H1 (cell line): ENCODE measurements at regions not wholly inside any gene's neighbourhood (a gene's known extent, or its start where the extent isn't known, plus 50 kb on each side); places are given as distances from the start of the nearest gene placed in this dataset.

Source experiments
- CTCF ChIA-PET: fragments of 300-600 bp; sonication (Branson Sonifier 250); formaldehyde crosslinking; loops from one replicate; lab custom pipeline; 2021; ENCODE audit not compliant: partially characterized antibody; lab: Charles Lee
- POLR2A ChIA-PET: fragments of 300-600 bp; sonication (Branson Sonifier 250); formaldehyde crosslinking; loops from one replicate; lab custom pipeline; 2021; ENCODE audit warnings: inconsistent platforms; ENCODE audit not compliant: partially characterized antibody; lab: Charles Lee
- DNase-seq, 2 experiments: peaks; one replicate each; pipeline versions ENCODE4 v3.0.0 to v3.0.0-alpha.2; 2010 to 2022; ENCODE audit warnings: low spot score in 2 of 2, low read depth in 1 of 2, mixed read lengths in 1 of 2
- FAIRE-seq: peaks from 2 replicates; lab custom pipeline; 2011; peaks lifted over from hg19 to GRCh38; lab: Jason Lieb, UNC
- H2AFZ ChIP-seq: 2 replicates; pipeline ENCODE4 v1.8.1; 2012; ENCODE audit warnings: low read length, inconsistent platforms
- H2AK5ac ChIP-seq: 2 replicates; pipeline ENCODE4 v1.6.1; 2013; ENCODE audit warnings: low read depth, low read length
- H2BK120ac ChIP-seq: replicated peaks from 2 replicates; pipeline ENCODE3; 2013; ENCODE audit warnings: low read depth, low read length, inconsistent platforms
- H2BK12ac ChIP-seq: 2 replicates; pipeline ENCODE4 v1.6.1; 2013; ENCODE audit warnings: low read depth, low read length
- H2BK15ac ChIP-seq: 2 replicates; pipeline ENCODE4 v1.6.1; 2013; ENCODE audit warnings: low read length
- H2BK20ac ChIP-seq: 2 replicates; pipeline ENCODE4 v1.6.1; 2013; ENCODE audit warnings: low read length
- H2BK5ac ChIP-seq: 2 replicates; pipeline ENCODE4 v1.6.1; 2013; ENCODE audit warnings: low read depth, low read length
- H3K14ac ChIP-seq: 2 replicates; pipeline ENCODE4 v1.6.1; 2013; ENCODE audit warnings: inconsistent platforms; ENCODE audit not compliant: insufficient read length
- H3K18ac ChIP-seq: 2 replicates; pipeline ENCODE4 v1.6.1; 2013; ENCODE audit warnings: low read length; ENCODE audit errors: extremely low read depth
- H3K23ac ChIP-seq: 2 replicates; pipeline ENCODE4 v1.6.1; 2013; ENCODE audit warnings: inconsistent platforms; ENCODE audit not compliant: insufficient read length
- H3K23me2 ChIP-seq: 2 replicates; pipeline ENCODE4 v1.6.1; 2013; ENCODE audit warnings: low read depth, low read length
- H3K27ac ChIP-seq: 2 replicates; pipeline ENCODE4 v1.6.1; 2011; ENCODE audit warnings: low read depth, low read length, inconsistent platforms
- H3K27me3 ChIP-seq, 4 experiments: replicated peaks in 1 of 4; 1 replicate in 1 of 4; 2 replicates in 3 of 4; pipeline versions ENCODE4 v1.6.1 to v1.8.1; 2011 to 2013; ENCODE audit warnings: low read length in 3 of 4, mild to moderate bottlenecking in 3 of 4, inconsistent platforms in 2 of 4, mixed read lengths in 2 of 4, moderate library complexity in 1 of 4; ENCODE audit not compliant: control insufficient read depth in 3 of 4, insufficient read depth in 3 of 4; ENCODE audit errors: extremely low read depth in 1 of 4
- H3K36me3 ChIP-seq, 4 experiments: 2 replicates each; pipeline versions ENCODE4 v1.6.1 to v1.8.1; 2011 to 2013; ENCODE audit warnings: mild to moderate bottlenecking in 4 of 4, low read length in 3 of 4, moderate library complexity in 2 of 4, control low read depth in 1 of 4, inconsistent platforms in 1 of 4; ENCODE audit not compliant: insufficient read depth in 4 of 4, control insufficient read depth in 2 of 4
- H3K4ac ChIP-seq: replicated peaks from 2 replicates; pipeline ENCODE3; 2013; ENCODE audit warnings: low read length, low read depth, mixed read lengths, inconsistent platforms; ENCODE audit not compliant: insufficient read length
- H3K4me1 ChIP-seq, 4 experiments: replicated peaks in 1 of 4; 1 replicate in 1 of 4; 2 replicates in 3 of 4; pipeline versions ENCODE4 v1.6.1 to v1.8.1; 2011 to 2013; ENCODE audit warnings: low read length in 3 of 4, inconsistent platforms in 2 of 4, mixed read lengths in 1 of 4; ENCODE audit not compliant: insufficient read depth in 4 of 4, control insufficient read depth in 3 of 4
- H3K4me2 ChIP-seq, 2 experiments: 2 replicates each; pipeline versions ENCODE4 v1.6.1 to v1.8.1; 2011 to 2013; ENCODE audit warnings: low read depth in 2 of 2, low read length in 2 of 2, control low read depth in 1 of 2, inconsistent platforms in 1 of 2, mild to moderate bottlenecking in 1 of 2; ENCODE audit not compliant: insufficient read depth in 1 of 2
- H3K4me3 ChIP-seq, 4 experiments: fragments of 200-600, 300-600 bp in 1 of 4; sonication (generic), shearing (Covaris generic), sonication (Bioruptor Twin) in 1 of 4; 2 replicates each; pipeline versions ENCODE4 v1.5.1 to v1.8.1; 2011 to 2016; ENCODE audit warnings: low read length in 4 of 4, low read depth in 3 of 4, control low read depth in 2 of 4, inconsistent platforms in 2 of 4, mild to moderate bottlenecking in 2 of 4, mixed read lengths in 1 of 4, moderate library complexity in 1 of 4; ENCODE audit not compliant: insufficient read depth in 2 of 4; ENCODE audit errors: extremely low read depth in 1 of 4
- H3K56ac ChIP-seq: replicated peaks from 2 replicates; pipeline ENCODE3; 2013; ENCODE audit warnings: low read depth, mild to moderate bottlenecking, mixed read lengths, low read length, inconsistent platforms; ENCODE audit not compliant: insufficient read length
- H3K79me1 ChIP-seq: 2 replicates; pipeline ENCODE4 v1.6.1; 2013; ENCODE audit warnings: low read depth, low read length, control low read depth
- H3K79me2 ChIP-seq, 2 experiments: 2 replicates each; pipeline versions ENCODE4 v1.6.1 to v1.8.1; 2012 to 2013; ENCODE audit warnings: low read length in 2 of 2, mild to moderate bottlenecking in 2 of 2, inconsistent platforms in 1 of 2; ENCODE audit not compliant: insufficient read depth in 2 of 2, control insufficient read depth in 1 of 2
- H3K9ac ChIP-seq, 4 experiments: replicated peaks in 1 of 4; 1 replicate in 1 of 4; 2 replicates in 3 of 4; pipeline versions ENCODE4 v1.6.1 to v1.8.1; 2011 to 2013; ENCODE audit warnings: low read depth in 3 of 4, low read length in 3 of 4, control low read depth in 2 of 4, mild to moderate bottlenecking in 2 of 4, moderate library complexity in 2 of 4, inconsistent platforms in 1 of 4; ENCODE audit errors: extremely low read depth in 1 of 4
- H3K9me3 ChIP-seq, 2 experiments: 2 replicates each; pipeline versions ENCODE4 v1.6.1 to v1.8.1; 2012 to 2013; ENCODE audit warnings: mild to moderate bottlenecking in 2 of 2, moderate library complexity in 2 of 2, control low read depth in 1 of 2, inconsistent platforms in 1 of 2, low read depth in 1 of 2, low read length in 1 of 2, mixed read lengths in 1 of 2; ENCODE audit not compliant: insufficient read depth in 2 of 2
- H4K20me1 ChIP-seq, 2 experiments: replicated peaks in 1 of 2; 2 replicates each; pipeline versions ENCODE3 to v1.8.1; 2011 to 2013; ENCODE audit warnings: inconsistent platforms in 2 of 2, low read length in 2 of 2, mild to moderate bottlenecking in 1 of 2; ENCODE audit not compliant: insufficient read depth in 2 of 2, control insufficient read depth in 1 of 2
- H4K5ac ChIP-seq: 2 replicates; pipeline ENCODE4 v1.6.1; 2013; ENCODE audit warnings: low read length, low read depth, mixed read lengths, inconsistent platforms; ENCODE audit not compliant: insufficient read length
- H4K8ac ChIP-seq: 2 replicates; pipeline ENCODE4 v1.8.0; 2013; ENCODE audit warnings: mild to moderate bottlenecking, moderate library complexity, low read length, inconsistent platforms; ENCODE audit not compliant: insufficient read depth; ENCODE audit errors: extremely low read depth
- H4K91ac ChIP-seq: replicated peaks from 2 replicates; pipeline ENCODE3; 2013; ENCODE audit warnings: low read length, mixed read lengths, inconsistent platforms; ENCODE audit not compliant: insufficient read length
- JUN ChIP-seq: IDR thresholded peaks from 2 replicates; pipeline ENCODE4 v1.6.1; 2011; ENCODE audit warnings: low read depth, mild to moderate bottlenecking, improper control_type of control experiment, low read length
- SIN3A ChIP-seq, 2 experiments: IDR thresholded peaks in 1 of 2; conservative IDR thresholded peaks in 1 of 2; 2 replicates each; pipeline ENCODE4 v1.6.1; 2011 to 2012; ENCODE audit warnings: low read length in 2 of 2, improper control_type of control experiment in 1 of 2, low read depth in 1 of 2, mild to moderate bottlenecking in 1 of 2
- SP4 ChIP-seq: IDR thresholded peaks from 2 replicates; pipeline ENCODE4 v1.6.1; 2012; ENCODE audit warnings: low read length, inconsistent platforms
- ZNF274 ChIP-seq: IDR thresholded peaks from 2 replicates; pipeline ENCODE4 v1.7.0; 2012; ENCODE audit warnings: low read length, borderline replicate concordance; ENCODE audit errors: extremely low read depth
- WGBS, 2 experiments: shearing (Covaris generic) in 1 of 2; methylation state at CpG; one replicate each; pipeline versions ENCODE4 v1.1.6 to v1.1.7; 2013 to 2015; ENCODE audit warnings: low lambda C conversion rate in 2 of 2, mixed read lengths in 2 of 2, inconsistent platforms in 1 of 2, low coverage in 1 of 2, missing lambda C conversion rate in 1 of 2; ENCODE audit not compliant: insufficient replicate concordance in 2 of 2, insufficient coverage in 1 of 2, insufficient read length in 1 of 2; ENCODE audit errors: extremely low coverage in 1 of 2, missing lambda C conversion rate in 1 of 2; 5-methylcytosine and 5-hydroxymethylcytosine counted together

DNA sequence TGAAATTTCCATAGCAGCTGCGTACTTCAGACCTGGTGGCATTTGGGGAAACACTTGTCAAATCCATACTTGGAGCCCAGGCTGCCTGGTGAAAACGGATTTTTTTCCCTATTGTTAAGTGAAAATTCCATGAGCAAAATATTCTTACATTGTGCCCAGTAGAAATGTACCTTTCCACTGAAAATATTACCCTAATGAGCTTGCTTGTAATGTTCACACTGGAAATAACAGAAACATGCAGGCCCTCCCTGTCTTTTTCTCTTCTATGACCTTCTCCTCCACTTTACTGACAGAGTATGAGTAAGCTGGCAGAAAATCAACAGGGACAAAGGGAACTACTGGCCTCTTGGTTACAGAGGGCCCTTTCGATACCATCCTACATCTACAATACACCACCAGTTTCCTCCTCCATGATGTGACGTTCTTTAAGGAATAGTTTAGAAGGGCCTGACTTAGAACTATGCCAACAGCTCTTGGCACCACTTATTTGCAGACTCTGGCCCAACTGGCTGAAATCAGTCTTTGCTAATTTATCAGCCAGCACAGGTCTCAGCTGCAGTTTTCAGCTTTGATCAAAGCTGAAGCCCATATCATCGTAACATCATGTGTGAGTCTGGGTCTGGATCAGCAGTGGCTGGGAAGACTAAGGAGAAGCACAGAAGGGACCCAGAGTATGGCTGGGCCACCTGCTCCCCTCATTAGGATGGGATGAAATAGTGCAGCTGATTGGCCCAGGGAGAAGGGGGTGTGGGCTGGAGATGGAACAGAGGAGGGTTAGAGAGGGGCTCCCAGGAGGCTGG is 272.2 kb upstream of the ID2 start:
- Histone ChIP-seq H3K9me3 (no peaks in the 10 kb centered on the region), H3K18ac (no peak overlapping the region), H4K20me1 (no peaks in the 10 kb centered on the region), H2BK15ac (no peak overlapping the region), H2AFZ (no peak overlapping the region), H3K79me1 (no peaks in the 10 kb centered on the region), H3K36me3 (no peaks in the 10 kb centered on the region), H3K27me3 (no peaks in the 10 kb centered on the region), H3K79me2 (no peaks in the 10 kb centered on the region), H2BK5ac (no peak overlapping the region), H2BK20ac (no peak overlapping the region), H3K4me3 (no peak overlapping the region), H3K4me2 (no peak overlapping the region), H2BK120ac (no peak overlapping the region), H3K4me1 (peaks cover 0 to 3% (median 0%) of the 10 kb centered on the region in 4 experiments; a peak in 1 of 7 replicates), H3K14ac (no peak overlapping the region), H4K91ac (no peak overlapping the region), H2AK5ac (no peak overlapping the region), H3K4ac (no peak overlapping the region), H3K23me2 (no peaks in the 10 kb centered on the region), H4K5ac (no peak overlapping the region), H2BK12ac (no peak overlapping the region), H3K27ac (no peak overlapping the region), H3K9ac (no peak overlapping the region), H3K56ac (no peak overlapping the region), H4K8ac (no peak overlapping the region), H3K23ac (no peak overlapping the region)
- DNase-seq (no peak), FAIRE-seq (no peak)
- TF ChIP-seq ZNF274 (no peak), SIN3A (conservative IDR thresholded peaks at IDR 0.05 in 1 of 2, IDR thresholded peaks at IDR 0.05 in 1 of 2; ENCODE audit: low read depth in 1 of 2, low read length in 2 of 2) (no peak), JUN (no peak), SP4 (no peak)
- CTCF ChIA-PET, result interaction anchor here (1.1 kb wide), 1 partner anchor 284 kb away, joined by 3 read pairs; no protein-coding TSS in a partner anchor
- 87% methylated on average over 5 of the region's 5 CpGs; no CpG with 5 or more reads in 1 of the 2 experiments for WGBS, 2 experiments
- POLR2A ChIA-PET, result no interaction called here
